Brain microvascular endothelial cell (primary cell): ENCODE measurements at regions not wholly inside any gene's neighbourhood (a gene's known extent, or its start where the extent isn't known, plus 50 kb on each side); places are given as distances from the start of the nearest gene placed in this dataset.

Experiments used
- DNase-seq: peaks from one replicate; pipeline ENCODE4 v3.0.0-alpha.2; 2020
- H3K27ac ChIP-seq: fragments of 250-450 bp; sonication (Bioruptor Pico); 2 replicates; pipeline ENCODE4 v1.5.1; 2020; ENCODE audit warnings: mild to moderate bottlenecking, moderate library complexity
- H3K27me3 ChIP-seq: fragments of 250-450 bp; sonication (Bioruptor Pico); replicated peaks from 2 replicates; pipeline ENCODE4 v1.5.1; 2020; ENCODE audit warnings: mild to moderate bottlenecking
- H3K36me3 ChIP-seq: fragments of 250-450 bp; sonication (Bioruptor Pico); replicated peaks from 2 replicates; pipeline ENCODE4 v1.5.1; 2020; ENCODE audit warnings: mild to moderate bottlenecking
- H3K4me3 ChIP-seq: 2 replicates; pipeline ENCODE4 v1.5.1; 2011; ENCODE audit warnings: low read depth, mild to moderate bottlenecking, control low read depth, low read length, moderate library complexity
- in situ Hi-C: cut with HindIII; loops from 2 replicates; pipeline ENCODE4 v1.10.0; 2017; ENCODE audit warnings: low sequenced_read_pairs, low pct_ligation_motif_present
- TF ChIP-seq, protein P1 (sequence below): IDR thresholded peaks from 2 replicates; pipeline ENCODE4 v1.5.1; 2011; ENCODE audit warnings: low read depth, mild to moderate bottlenecking, moderate library complexity, low read length, control low read depth, inconsistent platforms; ENCODE audit errors: missing control alignments

DNA sequence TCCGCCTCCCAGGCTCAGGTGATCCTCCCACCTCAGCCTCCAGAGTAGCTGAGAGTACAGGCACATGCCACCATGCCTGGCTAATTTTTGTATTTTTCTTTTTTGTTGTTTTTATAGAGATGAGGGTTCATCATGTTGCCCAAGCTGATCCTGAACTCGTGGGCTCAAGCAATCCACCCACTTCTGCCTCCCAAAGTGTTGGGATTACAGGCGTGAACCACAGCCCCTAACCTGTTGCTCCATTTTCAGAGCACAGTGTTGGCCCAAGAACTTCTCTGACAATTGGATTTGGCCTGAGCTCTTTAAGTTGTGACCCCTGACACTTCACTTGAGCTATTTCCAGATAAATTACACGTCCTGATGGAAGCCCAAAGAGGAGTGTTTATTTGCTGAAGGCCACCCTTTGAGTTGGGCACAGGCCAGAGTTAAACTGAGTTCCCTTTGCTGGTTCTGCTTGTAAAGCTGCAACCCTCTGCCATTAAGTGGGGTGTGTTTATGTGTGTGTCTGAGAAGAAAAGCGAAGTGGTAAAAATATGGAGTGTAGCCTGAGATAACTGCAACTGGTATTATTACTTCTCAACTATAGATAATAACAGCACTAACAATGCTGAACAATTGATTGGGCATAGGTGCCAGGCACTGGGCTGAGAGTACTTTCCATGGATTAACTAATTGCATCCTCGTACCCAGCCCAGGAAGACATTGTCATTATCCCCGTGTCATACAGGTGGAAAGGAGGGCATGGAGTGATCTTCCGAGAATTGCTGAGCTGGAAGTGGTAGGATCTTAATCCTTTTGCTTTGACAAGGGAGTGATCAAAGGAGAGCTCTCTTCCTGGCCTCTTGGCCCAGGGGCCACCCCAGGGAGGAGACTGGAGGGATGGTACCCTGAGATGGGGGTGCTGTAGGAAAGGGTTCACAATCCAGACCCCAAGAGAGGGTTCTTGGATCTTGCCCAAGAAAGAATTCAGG, 91.5 kb upstream of the PROK2 start:
- TF ChIP-seq, protein P1, sequence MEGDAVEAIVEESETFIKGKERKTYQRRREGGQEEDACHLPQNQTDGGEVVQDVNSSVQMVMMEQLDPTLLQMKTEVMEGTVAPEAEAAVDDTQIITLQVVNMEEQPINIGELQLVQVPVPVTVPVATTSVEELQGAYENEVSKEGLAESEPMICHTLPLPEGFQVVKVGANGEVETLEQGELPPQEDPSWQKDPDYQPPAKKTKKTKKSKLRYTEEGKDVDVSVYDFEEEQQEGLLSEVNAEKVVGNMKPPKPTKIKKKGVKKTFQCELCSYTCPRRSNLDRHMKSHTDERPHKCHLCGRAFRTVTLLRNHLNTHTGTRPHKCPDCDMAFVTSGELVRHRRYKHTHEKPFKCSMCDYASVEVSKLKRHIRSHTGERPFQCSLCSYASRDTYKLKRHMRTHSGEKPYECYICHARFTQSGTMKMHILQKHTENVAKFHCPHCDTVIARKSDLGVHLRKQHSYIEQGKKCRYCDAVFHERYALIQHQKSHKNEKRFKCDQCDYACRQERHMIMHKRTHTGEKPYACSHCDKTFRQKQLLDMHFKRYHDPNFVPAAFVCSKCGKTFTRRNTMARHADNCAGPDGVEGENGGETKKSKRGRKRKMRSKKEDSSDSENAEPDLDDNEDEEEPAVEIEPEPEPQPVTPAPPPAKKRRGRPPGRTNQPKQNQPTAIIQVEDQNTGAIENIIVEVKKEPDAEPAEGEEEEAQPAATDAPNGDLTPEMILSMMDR = no peak

GRCh38 chr3:71875461-71875947, 90.6 kb upstream of the PROK2 start:
- peak; percentile 58 for DNase-seq
- in situ Hi-C loops = no loop called here
- no peaks in the 10 kb centered on the region for H3K27me3 ChIP-seq
- H3K36me3 ChIP-seq = no peaks in the 10 kb centered on the region
- H3K27ac ChIP-seq = no peak overlapping the region
- TF ChIP-seq, protein P1 = peak; percentile 95
- H3K4me3 ChIP-seq = no peak overlapping the region

More for the DNA sequence above, 91.5 kb upstream of the PROK2 start:
- DNase-seq = no peak
- no peak overlapping the region for H3K27ac ChIP-seq
- no peaks in the 10 kb centered on the region for H3K27me3 ChIP-seq
- H3K4me3 ChIP-seq = no peak overlapping the region
- no peaks in the 10 kb centered on the region for H3K36me3 ChIP-seq
- in situ Hi-C loops = no loop called here

DNA sequence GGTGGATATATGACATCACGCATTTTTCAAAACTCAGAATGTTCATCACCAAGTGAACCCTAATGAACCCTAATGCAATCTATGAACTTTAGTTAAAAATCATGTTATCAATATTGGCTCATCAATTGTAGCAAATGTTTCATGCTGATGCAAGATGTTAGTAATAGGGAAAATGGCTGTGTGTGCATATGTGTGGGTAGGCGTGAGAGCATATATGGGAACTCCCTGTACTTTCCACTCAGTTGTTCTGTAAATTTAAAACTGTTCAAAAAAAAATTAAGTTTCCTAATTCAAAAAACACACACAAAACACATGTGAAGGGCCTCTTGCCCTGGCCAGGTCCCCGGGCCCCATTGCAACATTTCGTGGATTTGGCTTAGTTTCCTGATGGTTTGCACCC, 89.7 kb upstream of the PROK2 start:
- TF ChIP-seq, protein P1 = no peak
- Histone ChIP-seq H3K36me3 (no peaks in the 10 kb centered on the region), H3K4me3 (no peak overlapping the region), H3K27ac (no peak overlapping the region), H3K27me3 (no peaks in the 10 kb centered on the region)
- no peak for DNase-seq
- in situ Hi-C loops = no loop called here

- TF ChIP-seq, protein P1 = no peak
- H3K27me3 ChIP-seq = no peaks in the 10 kb centered on the region
- DNase-seq = no peak
- no peak overlapping the region for H3K27ac ChIP-seq
- H3K36me3 ChIP-seq = no peaks in the 10 kb centered on the region
- H3K4me3 ChIP-seq = no peak overlapping the region
- in situ Hi-C loops = no loop called here
Measured at GRCh38 chr3:71873093-71873611, 88.2 kb upstream of the PROK2 start.

DNA sequence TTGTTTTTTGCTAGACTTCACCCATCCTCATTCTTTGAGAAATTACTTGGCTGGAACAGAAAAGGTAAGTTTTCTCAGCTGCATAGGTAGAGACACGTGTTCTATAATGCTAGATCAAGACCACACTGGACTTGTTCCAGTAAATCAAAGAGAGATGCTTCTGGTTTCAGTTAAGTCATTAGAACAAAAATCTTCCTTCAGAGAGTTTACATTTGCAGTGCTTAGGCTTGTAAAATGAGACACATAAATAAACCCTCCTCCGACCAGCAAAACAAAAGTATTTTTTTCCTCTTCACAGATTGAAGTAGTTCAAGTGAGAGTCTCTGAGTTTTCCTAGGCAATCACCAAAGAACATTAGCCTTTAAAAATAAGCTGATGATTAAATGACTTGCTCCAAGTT, 87.3 kb upstream of the PROK2 start:
- no peaks in the 10 kb centered on the region for H3K36me3 ChIP-seq
- in situ Hi-C loops = no loop called here

More for the DNA sequence above, 87.3 kb upstream of the PROK2 start:
- no peak for DNase-seq
- Histone ChIP-seq H3K27me3 (no peaks in the 10 kb centered on the region), H3K27ac (no peak overlapping the region), H3K4me3 (no peak overlapping the region)
- TF ChIP-seq, protein P1 = no peak
